Hepatocyte (in vitro differentiated cells): ENCODE measurements at regions not wholly inside any gene's neighbourhood (a gene's known extent, or its start where the extent isn't known, plus 50 kb on each side); places are given as distances from the start of the nearest gene placed in this dataset.

Experiments
- DNase-seq: peaks from one replicate; pipeline ENCODE4 v3.0.0-alpha.2; 2016; ENCODE audit warnings: low spot score
- H2AFZ ChIP-seq: fragments of 200-600 bp; sonication (generic); 2 replicates; pipeline ENCODE4 v1.6.0; 2016; ENCODE audit warnings: antibody characterized with exemption, mild to moderate bottlenecking
- H3K27ac ChIP-seq: fragments of 200-600 bp; sonication (generic); 2 replicates; pipeline ENCODE4 v1.5.1; 2016; ENCODE audit warnings: mild to moderate bottlenecking
- H3K27me3 ChIP-seq: fragments of 200-600 bp; sonication (generic); 2 replicates; pipeline ENCODE4 v1.6.1; 2016
- H3K36me3 ChIP-seq: fragments of 200-600 bp; sonication (generic); replicated peaks from 2 replicates; pipeline ENCODE4 v1.5.1; 2016; ENCODE audit warnings: low read depth; ENCODE audit not compliant: insufficient read depth
- H3K4me1 ChIP-seq: fragments of 200-600 bp; sonication (generic); 2 replicates; pipeline ENCODE4 v1.5.1; 2016; ENCODE audit warnings: mild to moderate bottlenecking, moderate library complexity; ENCODE audit not compliant: insufficient read depth
- H3K4me2 ChIP-seq: fragments of 200-600 bp; sonication (generic); 2 replicates; pipeline ENCODE4 v1.6.0; 2016
- H3K4me3 ChIP-seq: fragments of 200-600 bp; sonication (generic); 2 replicates; pipeline ENCODE4 v1.5.1; 2016; ENCODE audit warnings: mild to moderate bottlenecking
- H3K79me2 ChIP-seq: fragments of 200-600 bp; sonication (generic); 2 replicates; pipeline ENCODE4 v1.6.0; 2017; ENCODE audit warnings: mild to moderate bottlenecking
- H3K9me2 ChIP-seq: fragments of 200-600 bp; sonication (generic); replicated peaks from 2 replicates; pipeline ENCODE4 v1.6.0; 2017; ENCODE audit warnings: mild to moderate bottlenecking; ENCODE audit not compliant: insufficient read depth
- H3K9me3 ChIP-seq: fragments of 200-600 bp; sonication (generic); 2 replicates; pipeline ENCODE4 v1.5.1; 2016; ENCODE audit warnings: low read depth, mild to moderate bottlenecking
- H4K20me1 ChIP-seq: fragments of 200-600 bp; sonication (generic); 2 replicates; pipeline ENCODE4 v1.6.0; 2016; ENCODE audit warnings: mild to moderate bottlenecking; ENCODE audit not compliant: insufficient read depth, poor library complexity, severe bottlenecking
- EZH2 ChIP-seq: fragments of 200-600 bp; sonication (generic); IDR thresholded peaks from 2 replicates; pipeline ENCODE4 v1.6.1; 2016; ENCODE audit warnings: antibody characterized with exemption, mild to moderate bottlenecking, borderline replicate concordance
- EZH2phosphoT487 ChIP-seq: fragments of 200-600 bp; sonication (generic); IDR thresholded peaks from one replicate; pipeline ENCODE4 v1.6.1; 2018; ENCODE audit warnings: antibody characterized with exemption, mild to moderate bottlenecking, low read depth, moderate library complexity; ENCODE audit not compliant: unreplicated experiment, severe bottlenecking
- WGBS: methylation state at CpG from one replicate; pipeline ENCODE4 v1.1.6; 2016; ENCODE audit warnings: low lambda C conversion rate; ENCODE audit errors: missing lambda C conversion rate; 5-methylcytosine and 5-hydroxymethylcytosine counted together
- TF ChIP-seq, protein P1 (sequence below): fragments of 200-600 bp; sonication (generic); IDR thresholded peaks from 2 replicates; pipeline ENCODE4 v1.5.1; 2016; ENCODE audit warnings: antibody characterized with exemption, mild to moderate bottlenecking; ENCODE audit not compliant: poor library complexity

GRCh38 chr11:116110356-116110755, 606.1 kb upstream of the CADM1 start:
- no peak overlapping the region for H3K27ac ChIP-seq
- no peaks in the 10 kb centered on the region for H3K4me1 ChIP-seq
- H3K36me3 ChIP-seq = no peaks in the 10 kb centered on the region
- H4K20me1 ChIP-seq = no peaks in the 10 kb centered on the region
- no peaks in the 10 kb centered on the region for H3K9me2 ChIP-seq
- TF ChIP-seq EZH2 = no peak
- no peak for TF ChIP-seq EZH2phosphoT487
- TF ChIP-seq, protein P1, sequence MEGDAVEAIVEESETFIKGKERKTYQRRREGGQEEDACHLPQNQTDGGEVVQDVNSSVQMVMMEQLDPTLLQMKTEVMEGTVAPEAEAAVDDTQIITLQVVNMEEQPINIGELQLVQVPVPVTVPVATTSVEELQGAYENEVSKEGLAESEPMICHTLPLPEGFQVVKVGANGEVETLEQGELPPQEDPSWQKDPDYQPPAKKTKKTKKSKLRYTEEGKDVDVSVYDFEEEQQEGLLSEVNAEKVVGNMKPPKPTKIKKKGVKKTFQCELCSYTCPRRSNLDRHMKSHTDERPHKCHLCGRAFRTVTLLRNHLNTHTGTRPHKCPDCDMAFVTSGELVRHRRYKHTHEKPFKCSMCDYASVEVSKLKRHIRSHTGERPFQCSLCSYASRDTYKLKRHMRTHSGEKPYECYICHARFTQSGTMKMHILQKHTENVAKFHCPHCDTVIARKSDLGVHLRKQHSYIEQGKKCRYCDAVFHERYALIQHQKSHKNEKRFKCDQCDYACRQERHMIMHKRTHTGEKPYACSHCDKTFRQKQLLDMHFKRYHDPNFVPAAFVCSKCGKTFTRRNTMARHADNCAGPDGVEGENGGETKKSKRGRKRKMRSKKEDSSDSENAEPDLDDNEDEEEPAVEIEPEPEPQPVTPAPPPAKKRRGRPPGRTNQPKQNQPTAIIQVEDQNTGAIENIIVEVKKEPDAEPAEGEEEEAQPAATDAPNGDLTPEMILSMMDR = no peak
- WGBS = 96% methylated on average over 1 of the region's 1 CpG
- no peaks in the 10 kb centered on the region for H3K9me3 ChIP-seq
- no peak overlapping the region for H2AFZ ChIP-seq
- no peaks in the 10 kb centered on the region for H3K27me3 ChIP-seq
- H3K4me2 ChIP-seq = no peak overlapping the region
- DNase-seq = no peak
- H3K79me2 ChIP-seq = no peaks in the 10 kb centered on the region
- no peak overlapping the region for H3K4me3 ChIP-seq

GRCh38 chr11:116109228-116109627, 605.0 kb upstream of the CADM1 start:
- H2AFZ ChIP-seq = no peak overlapping the region
- no peaks in the 10 kb centered on the region for H3K79me2 ChIP-seq
- no peak overlapping the region for H3K4me3 ChIP-seq
- no peaks in the 10 kb centered on the region for H3K4me1 ChIP-seq
- no peaks in the 10 kb centered on the region for H3K9me2 ChIP-seq
- TF ChIP-seq EZH2phosphoT487 = no peak
- TF ChIP-seq, protein P1 = no peak
- no peak for TF ChIP-seq EZH2
- peak; percentile 33 for DNase-seq
- 86% methylated on average over 5 of the region's 5 CpGs for WGBS
- H3K27me3 ChIP-seq = no peaks in the 10 kb centered on the region
- H3K9me3 ChIP-seq = no peaks in the 10 kb centered on the region
- H3K4me2 ChIP-seq = no peak overlapping the region
- H4K20me1 ChIP-seq = no peaks in the 10 kb centered on the region
- H3K27ac ChIP-seq = no peak overlapping the region
- H3K36me3 ChIP-seq = no peaks in the 10 kb centered on the region

DNA sequence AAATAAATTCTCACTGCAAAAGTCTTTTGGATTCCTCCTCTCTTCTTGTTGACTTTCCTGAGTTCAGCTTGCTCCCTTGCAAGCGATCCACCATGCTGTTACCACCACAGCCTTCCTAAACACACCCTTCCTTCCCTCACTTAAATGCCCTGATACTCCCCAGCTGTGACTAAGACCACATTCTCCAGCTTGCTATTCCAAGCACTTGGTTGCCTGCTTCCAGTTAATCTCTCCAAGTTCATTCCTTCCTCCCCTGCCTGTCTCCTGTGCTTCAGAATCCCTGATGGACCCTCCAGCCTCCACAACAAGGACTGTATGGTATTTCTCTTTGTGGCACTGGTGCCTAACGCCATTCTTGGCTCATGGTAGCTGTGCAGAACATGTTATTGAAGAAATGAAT, 603.9 kb upstream of the CADM1 start:
- TF ChIP-seq, protein P1 = no peak
- TF ChIP-seq EZH2 (no peak), EZH2phosphoT487 (no peak)
- no peak overlapping the region for H3K4me2 ChIP-seq
- no peaks in the 10 kb centered on the region for H4K20me1 ChIP-seq
- H3K9me2 ChIP-seq = no peaks in the 10 kb centered on the region
- no peaks in the 10 kb centered on the region for H3K27me3 ChIP-seq
- no peak for DNase-seq
- no peaks in the 10 kb centered on the region for H3K36me3 ChIP-seq
- H3K4me3 ChIP-seq = no peak overlapping the region
- no peaks in the 10 kb centered on the region for H3K9me3 ChIP-seq
- 77% methylated on average over 2 of the region's 2 CpGs for WGBS
- H3K27ac ChIP-seq = no peak overlapping the region
- no peaks in the 10 kb centered on the region for H3K4me1 ChIP-seq
- no peaks in the 10 kb centered on the region for H3K79me2 ChIP-seq
- H2AFZ ChIP-seq = no peak overlapping the region

GRCh38 chr11:116107229-116107628, 603.0 kb upstream of the CADM1 start:
- no peaks in the 10 kb centered on the region for H3K9me2 ChIP-seq
- H3K79me2 ChIP-seq = no peaks in the 10 kb centered on the region
- H3K36me3 ChIP-seq = no peaks in the 10 kb centered on the region
- no peak for DNase-seq
- WGBS = 81% methylated on average over 3 of the region's 3 CpGs
- H3K4me1 ChIP-seq = no peaks in the 10 kb centered on the region
- H3K9me3 ChIP-seq = no peaks in the 10 kb centered on the region
- H3K4me2 ChIP-seq = no peak overlapping the region
- no peak overlapping the region for H3K27ac ChIP-seq
- no peak overlapping the region for H2AFZ ChIP-seq
- TF ChIP-seq EZH2 = no peak
- TF ChIP-seq EZH2phosphoT487 = no peak
- TF ChIP-seq, protein P1 = no peak
- H4K20me1 ChIP-seq = no peaks in the 10 kb centered on the region
- H3K4me3 ChIP-seq = no peak overlapping the region
- H3K27me3 ChIP-seq = no peaks in the 10 kb centered on the region
